Esophagus squamous epithelium (tissue), 4 donors: ENCODE measurements at regions not wholly inside any gene's neighbourhood (a gene's known extent, or its start where the extent isn't known, plus 50 kb on each side); places are given as distances from the start of the nearest gene placed in this dataset.

Experiments used
- CTCF ChIP-seq, 6 experiments: fragments of 450-650 bp in 4 of 6; fragments of 200-600 bp in 2 of 6; sonication (generic) in 2 of 6; IDR thresholded peaks; one replicate each; pipeline ENCODE4 v1.5.1; 2016 to 2019; ENCODE audit warnings: antibody characterized with exemption in 6 of 6, mild to moderate bottlenecking in 4 of 6, moderate library complexity in 4 of 6
- POLR2A ChIP-seq, 4 donors: fragments of 450-650 bp; IDR thresholded peaks; one replicate each; pipeline ENCODE4 v1.6.1; 2017; ENCODE audit warnings: antibody characterized with exemption in 4 of 4, mild to moderate bottlenecking in 4 of 4, moderate library complexity in 3 of 4

GRCh38 chr20:55390791-55391190 is 614.5 kb downstream of the CBLN4 start:
- TF ChIP-seq CTCF (IDR thresholded peaks at IDR 0.05) (no peak), POLR2A (IDR thresholded peaks at IDR 0.05) (no peak)
